ENCODE measurements at regions not wholly inside any gene's neighbourhood (a gene's known extent, or its start where the extent isn't known, plus 50 kb on each side); places are given as distances from the start of the nearest gene placed in this dataset.

GRCh38 chr10:8787649-8788048 is 733.2 kb downstream of the GATA3 start:
- DNase-seq (ENCODE audit: low read depth in 1 of 2, low spot score in 1 of 2) (no peak), ATAC-seq (no peak), FAIRE-seq (no peak)
- no peak overlapping the region for H3K4me3 ChIP-seq
- no peak overlapping the region for H3K4me2 ChIP-seq
- CTCF ChIA-PET = no interaction called here
- TF ChIP-seq FOSB (CRISPR knock-in tag; IDR thresholded peaks at IDR 0.05) = no peak
- TF ChIP-seq CHD4 (IDR thresholded peaks at IDR 0.05; ENCODE audit: borderline replicate concordance) = no peak
- peaks cover 16% of the 10 kb centered on the region for H3K9me3 ChIP-seq
- POLR2A ChIA-PET = no interaction called here
- H3K4me1 ChIP-seq = no peaks in the 10 kb centered on the region
- no peak overlapping the region for H3K27ac ChIP-seq

DNA sequence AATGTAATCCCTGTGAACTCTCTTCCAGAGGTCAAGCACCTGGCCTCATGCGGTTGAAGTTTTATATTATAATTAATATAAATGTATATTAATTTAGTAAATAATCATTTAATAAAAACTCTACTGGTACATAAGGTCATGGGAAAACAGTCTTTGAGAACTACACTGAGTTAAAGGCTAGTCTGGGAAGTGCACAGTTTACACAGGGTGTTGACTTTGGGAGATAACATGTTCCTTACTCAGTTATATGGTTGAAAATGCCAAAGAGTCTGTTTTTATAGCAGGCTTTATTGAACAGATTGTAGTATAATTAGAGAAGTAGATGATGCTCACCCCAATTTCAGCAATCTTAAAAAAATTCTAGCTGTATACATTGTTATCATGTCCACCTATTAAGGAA is 735.9 kb downstream of the GATA3 start:
- no peak overlapping the region for H3K4me3 ChIP-seq
- no peak overlapping the region for H3K27ac ChIP-seq
- no peak overlapping the region for H3K4me2 ChIP-seq
- 43% methylated on average over 1 of the region's 1 CpG for WGBS (ENCODE audit: missing lambda C conversion rate)
- TF ChIP-seq CHD4 (IDR thresholded peaks at IDR 0.05; ENCODE audit: borderline replicate concordance) = no peak
- TF ChIP-seq HEYL (CRISPR knock-in tag; IDR thresholded peaks at IDR 0.05) = no peak
- TF ChIP-seq BHLHE40 (IDR thresholded peaks at IDR 0.05; ENCODE audit: low read depth, low read length) = no peak
- TF ChIP-seq, protein P1, sequence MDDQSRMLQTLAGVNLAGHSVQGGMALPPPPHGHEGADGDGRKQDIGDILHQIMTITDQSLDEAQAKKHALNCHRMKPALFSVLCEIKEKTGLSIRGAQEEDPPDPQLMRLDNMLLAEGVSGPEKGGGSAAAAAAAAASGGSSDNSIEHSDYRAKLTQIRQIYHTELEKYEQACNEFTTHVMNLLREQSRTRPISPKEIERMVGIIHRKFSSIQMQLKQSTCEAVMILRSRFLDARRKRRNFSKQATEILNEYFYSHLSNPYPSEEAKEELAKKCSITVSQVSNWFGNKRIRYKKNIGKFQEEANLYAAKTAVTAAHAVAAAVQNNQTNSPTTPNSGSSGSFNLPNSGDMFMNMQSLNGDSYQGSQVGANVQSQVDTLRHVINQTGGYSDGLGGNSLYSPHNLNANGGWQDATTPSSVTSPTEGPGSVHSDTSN (IDR thresholded peaks at IDR 0.05) = no peak
- no peak for TF ChIP-seq EHMT2 (IDR thresholded peaks at IDR 0.05; ENCODE audit: low read depth)
- no peak for TF ChIP-seq NPAS2 (CRISPR knock-in tag; IDR thresholded peaks at IDR 0.05; ENCODE audit: borderline replicate concordance)
- TF ChIP-seq, protein P2, sequence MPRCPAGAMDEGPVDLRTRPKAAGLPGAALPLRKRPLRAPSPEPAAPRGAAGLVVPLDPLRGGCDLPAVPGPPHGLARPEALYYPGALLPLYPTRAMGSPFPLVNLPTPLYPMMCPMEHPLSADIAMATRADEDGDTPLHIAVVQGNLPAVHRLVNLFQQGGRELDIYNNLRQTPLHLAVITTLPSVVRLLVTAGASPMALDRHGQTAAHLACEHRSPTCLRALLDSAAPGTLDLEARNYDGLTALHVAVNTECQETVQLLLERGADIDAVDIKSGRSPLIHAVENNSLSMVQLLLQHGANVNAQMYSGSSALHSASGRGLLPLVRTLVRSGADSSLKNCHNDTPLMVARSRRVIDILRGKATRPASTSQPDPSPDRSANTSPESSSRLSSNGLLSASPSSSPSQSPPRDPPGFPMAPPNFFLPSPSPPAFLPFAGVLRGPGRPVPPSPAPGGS (IDR thresholded peaks at IDR 0.05) = no peak
- TF ChIP-seq HOXA7 (CRISPR knock-in tag; IDR thresholded peaks at IDR 0.05) = no peak
- TF ChIP-seq MAFK (IDR thresholded peaks at IDR 0.05; ENCODE audit: partially characterized antibody) = no peak
- no peak for TF ChIP-seq POLR2AphosphoS2 (conservative IDR thresholded peaks at IDR 0.05; ENCODE audit: low read length)
- TF ChIP-seq RNF2 (IDR thresholded peaks at IDR 0.05; ENCODE audit: borderline replicate concordance, low read depth) = no peak
- TF ChIP-seq FOXS1 (CRISPR knock-in tag; IDR thresholded peaks at IDR 0.05) = no peak
- no peak for TF ChIP-seq KDM5A (IDR thresholded peaks at IDR 0.05)
- no peak for TF ChIP-seq CBX2 (IDR thresholded peaks at IDR 0.05; ENCODE audit: borderline replicate concordance, low read depth)
- TF ChIP-seq TP53 (CRISPR knock-in tag; IDR thresholded peaks at IDR 0.05) = no peak
- TF ChIP-seq, protein P3, sequence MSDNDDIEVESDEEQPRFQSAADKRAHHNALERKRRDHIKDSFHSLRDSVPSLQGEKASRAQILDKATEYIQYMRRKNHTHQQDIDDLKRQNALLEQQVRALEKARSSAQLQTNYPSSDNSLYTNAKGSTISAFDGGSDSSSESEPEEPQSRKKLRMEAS (IDR thresholded peaks at IDR 0.05) = no peak
- TF ChIP-seq, protein P4, sequence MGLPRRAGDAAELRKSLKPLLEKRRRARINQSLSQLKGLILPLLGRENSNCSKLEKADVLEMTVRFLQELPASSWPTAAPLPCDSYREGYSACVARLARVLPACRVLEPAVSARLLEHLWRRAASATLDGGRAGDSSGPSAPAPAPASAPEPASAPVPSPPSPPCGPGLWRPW (IDR thresholded peaks at IDR 0.05) = no peak
- ChIA-PET CTCF (no interaction called here), POLR2A (no interaction called here)
- DNase-seq (ENCODE audit: low read depth in 1 of 2, low spot score in 1 of 2) = no peak
- no peak for FAIRE-seq
- no peaks in the 10 kb centered on the region for H3K4me1 ChIP-seq
- no peak for ATAC-seq
- peaks cover 16% of the 10 kb centered on the region for H3K9me3 ChIP-seq

DNA sequence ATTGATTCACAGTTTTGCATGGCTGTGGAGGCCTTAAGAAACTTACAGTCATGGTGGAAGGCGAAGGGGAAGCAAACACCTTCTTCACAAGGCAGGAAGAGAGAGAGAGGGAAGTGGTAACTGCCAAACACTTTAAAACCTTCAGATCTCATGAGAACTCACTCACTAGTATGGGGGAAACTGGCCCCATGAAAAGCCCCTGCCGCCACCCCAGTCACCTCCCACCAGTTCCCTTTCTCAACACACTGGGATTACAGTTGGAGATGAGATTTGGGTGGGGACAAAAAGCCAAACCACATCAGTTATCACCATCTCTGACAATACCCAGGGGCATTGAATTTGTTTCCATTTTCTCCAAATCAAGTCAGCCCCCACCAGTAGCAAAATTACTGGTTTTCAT is 740.4 kb downstream of the GATA3 start:
- POLR2A ChIA-PET = no interaction called here
- Histone ChIP-seq H3K4me2 (no peak overlapping the region), H3K27ac (no peak overlapping the region), H3K4me3 (no peak overlapping the region), H3K9me3 (no peaks in the 10 kb centered on the region), H3K4me1 (no peaks in the 10 kb centered on the region)
- TF ChIP-seq NPAS2 (CRISPR knock-in tag; IDR thresholded peaks at IDR 0.05; ENCODE audit: borderline replicate concordance) (no peak), HEYL (CRISPR knock-in tag; IDR thresholded peaks at IDR 0.05) (no peak), FOSL2 (IDR thresholded peaks at IDR 0.05) (no peak), FOSL2 (CRISPR knock-in tag; IDR thresholded peaks at IDR 0.05) (no peak)
- TF ChIP-seq, protein P4 (IDR thresholded peaks at IDR 0.05) = no peak
- TF ChIP-seq, protein P5, sequence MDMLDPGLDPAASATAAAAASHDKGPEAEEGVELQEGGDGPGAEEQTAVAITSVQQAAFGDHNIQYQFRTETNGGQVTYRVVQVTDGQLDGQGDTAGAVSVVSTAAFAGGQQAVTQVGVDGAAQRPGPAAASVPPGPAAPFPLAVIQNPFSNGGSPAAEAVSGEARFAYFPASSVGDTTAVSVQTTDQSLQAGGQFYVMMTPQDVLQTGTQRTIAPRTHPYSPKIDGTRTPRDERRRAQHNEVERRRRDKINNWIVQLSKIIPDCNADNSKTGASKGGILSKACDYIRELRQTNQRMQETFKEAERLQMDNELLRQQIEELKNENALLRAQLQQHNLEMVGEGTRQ (IDR thresholded peaks at IDR 0.05) = no peak
- no peak for ATAC-seq
- no peak for FAIRE-seq
- no peak for DNase-seq (ENCODE audit: low read depth in 1 of 2, low spot score in 1 of 2)
- 72% methylated on average over 2 of the region's 2 CpGs for WGBS (ENCODE audit: missing lambda C conversion rate)
- CTCF ChIA-PET = no interaction called here
